ENCODE measurements at regions not wholly inside any gene's neighbourhood (a gene's known extent, or its start where the extent isn't known, plus 50 kb on each side); places are given as distances from the start of the nearest gene placed in this dataset.

- H3K27me3 ChIP-seq (replicated peaks; ENCODE audit: control insufficient read depth, insufficient read depth, low read length), result no peaks in the 10 kb centered on the region
- no peak overlapping the region for H3K4me3 ChIP-seq (replicated peaks; ENCODE audit: low read depth, low read length)
- no peak for TF ChIP-seq CTCF (IDR thresholded peaks at IDR 0.05; ENCODE audit: insufficient read depth, low read length, poor library complexity, severe bottlenecking)
- DNase-seq (ENCODE audit: extremely low read depth, insufficient read length), result no peak
- no peaks in the 10 kb centered on the region for H3K36me3 ChIP-seq (ENCODE audit: control insufficient read depth, insufficient read depth, low read length)
Observed at GRCh38 chr10:131795761-131796160, 105.0 kb upstream of the PPP2R2D start.

DNA sequence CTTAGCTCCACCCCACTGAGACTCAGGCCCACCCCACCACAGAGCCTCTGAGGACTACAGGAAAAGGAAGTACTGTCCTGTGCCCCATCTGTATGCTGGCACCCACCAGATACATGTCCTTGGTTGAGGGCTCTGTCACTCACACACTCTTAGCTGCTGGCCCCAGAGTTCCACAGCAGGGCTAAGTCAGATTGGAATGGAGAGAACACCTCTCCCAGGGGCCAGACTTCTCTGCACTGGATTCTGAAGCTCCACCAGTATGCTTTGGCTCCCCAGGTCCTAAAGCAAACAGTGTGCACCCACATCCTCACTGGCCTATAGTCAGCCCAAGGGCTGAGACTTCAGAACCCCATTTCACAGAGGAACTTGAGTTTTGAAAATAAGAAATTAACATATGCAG is 103.2 kb upstream of the PPP2R2D start:
- no peaks in the 10 kb centered on the region for H3K27me3 ChIP-seq (replicated peaks; ENCODE audit: control insufficient read depth, insufficient read depth, low read length)
- no peak for TF ChIP-seq CTCF (IDR thresholded peaks at IDR 0.05; ENCODE audit: insufficient read depth, low read length, poor library complexity, severe bottlenecking)
- DNase-seq (ENCODE audit: extremely low read depth, insufficient read length), result no peak
- no peaks in the 10 kb centered on the region for H3K36me3 ChIP-seq (ENCODE audit: control insufficient read depth, insufficient read depth, low read length)
- no peak overlapping the region for H3K4me3 ChIP-seq (replicated peaks; ENCODE audit: low read depth, low read length)

- no peaks in the 10 kb centered on the region for H3K36me3 ChIP-seq (ENCODE audit: control insufficient read depth, insufficient read depth, low read length)
- H3K27me3 ChIP-seq (replicated peaks; ENCODE audit: control insufficient read depth, insufficient read depth, low read length), result no peaks in the 10 kb centered on the region
- TF ChIP-seq CTCF (IDR thresholded peaks at IDR 0.05; ENCODE audit: insufficient read depth, low read length, poor library complexity, severe bottlenecking), result no peak
- no peak for DNase-seq (ENCODE audit: extremely low read depth, insufficient read length)
- no peak overlapping the region for H3K4me3 ChIP-seq (replicated peaks; ENCODE audit: low read depth, low read length)
Observed at GRCh38 chr10:131799429-131799828, 101.4 kb upstream of the PPP2R2D start.

- H3K27me3 ChIP-seq (replicated peaks; ENCODE audit: control insufficient read depth, insufficient read depth, low read length), result no peaks in the 10 kb centered on the region
- no peak for TF ChIP-seq CTCF (IDR thresholded peaks at IDR 0.05; ENCODE audit: insufficient read depth, low read length, poor library complexity, severe bottlenecking)
- H3K4me3 ChIP-seq (replicated peaks; ENCODE audit: low read depth, low read length), result no peak overlapping the region
- DNase-seq (ENCODE audit: extremely low read depth, insufficient read length), result no peak
- H3K36me3 ChIP-seq (ENCODE audit: control insufficient read depth, insufficient read depth, low read length), result no peaks in the 10 kb centered on the region
Observed at GRCh38 chr10:131802156-131802915, 98.5 kb upstream of the PPP2R2D start.

DNA sequence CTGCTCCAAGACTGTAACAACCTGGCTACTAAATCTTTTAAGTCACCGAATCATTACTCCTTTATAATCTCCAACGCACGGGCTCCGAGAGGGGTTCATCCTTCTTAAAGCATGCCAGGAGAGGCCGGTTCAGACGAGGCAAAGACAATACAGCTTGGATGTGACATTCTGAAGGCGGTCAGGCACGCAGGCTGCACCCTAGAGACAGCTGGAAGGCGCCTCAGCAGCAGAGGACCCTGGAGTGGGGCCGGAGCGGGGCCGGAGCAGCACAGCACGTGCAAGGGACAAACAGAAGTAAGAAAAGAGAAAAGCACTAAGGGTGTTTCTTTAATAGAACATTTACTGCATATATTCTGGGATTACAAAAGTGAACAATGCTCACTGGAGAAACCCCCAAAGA is 97.8 kb upstream of the PPP2R2D start:
- Histone ChIP-seq H3K36me3 (ENCODE audit: control insufficient read depth, insufficient read depth, low read length) (no peaks in the 10 kb centered on the region), H3K27me3 (replicated peaks; ENCODE audit: control insufficient read depth, insufficient read depth, low read length) (no peaks in the 10 kb centered on the region), H3K4me3 (replicated peaks; ENCODE audit: low read depth, low read length) (no peak overlapping the region)
- TF ChIP-seq CTCF (IDR thresholded peaks at IDR 0.05; ENCODE audit: insufficient read depth, low read length, poor library complexity, severe bottlenecking), result no peak
- DNase-seq (ENCODE audit: extremely low read depth, insufficient read length), result no peak

Data from GM06990 (cell line).